Muscle of arm (tissue), 1 donor: ENCODE measurements at regions not wholly inside any gene's neighbourhood (a gene's known extent, or its start where the extent isn't known, plus 50 kb on each side); places are given as distances from the start of the nearest gene placed in this dataset.

Experiments used
- DNase-seq: peaks from one replicate; pipeline ENCODE4 v3.0.0-alpha.2; 2013

DNA sequence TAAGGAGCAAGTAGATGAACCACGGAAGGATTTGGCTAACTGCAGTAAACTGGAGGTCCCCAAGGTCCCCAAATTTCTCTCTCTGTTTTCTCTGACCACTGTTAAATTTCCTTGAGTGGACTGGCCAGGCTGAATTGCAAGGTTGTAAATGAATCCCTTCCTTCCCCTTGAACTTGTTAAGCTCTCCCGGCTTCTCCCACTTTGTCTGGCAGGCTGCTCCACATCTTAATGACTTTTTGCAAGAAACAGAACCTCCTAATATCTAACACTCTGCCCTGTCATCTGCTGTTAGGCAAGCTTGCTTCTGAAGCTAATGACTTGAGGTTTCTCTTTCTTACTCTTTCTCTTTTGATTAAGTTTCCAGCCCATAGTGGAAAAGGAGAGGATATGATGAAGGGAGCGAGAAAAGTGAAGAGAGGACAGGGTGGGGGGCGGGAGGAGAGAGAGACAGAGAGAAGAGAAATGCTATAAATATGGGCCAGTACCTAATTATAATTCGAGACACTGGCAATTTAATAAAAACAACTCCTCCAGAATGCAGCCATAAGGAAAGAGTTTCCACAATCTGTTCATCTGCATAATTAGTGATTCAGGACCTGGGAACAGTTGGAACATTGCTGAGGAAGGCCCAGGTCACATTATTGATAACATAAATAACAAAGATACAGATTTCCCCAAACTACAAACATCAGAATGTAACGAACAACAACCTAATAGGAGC lies 437.3 kb upstream of the MPDZ start:
- DNase-seq = no peak

DNA sequence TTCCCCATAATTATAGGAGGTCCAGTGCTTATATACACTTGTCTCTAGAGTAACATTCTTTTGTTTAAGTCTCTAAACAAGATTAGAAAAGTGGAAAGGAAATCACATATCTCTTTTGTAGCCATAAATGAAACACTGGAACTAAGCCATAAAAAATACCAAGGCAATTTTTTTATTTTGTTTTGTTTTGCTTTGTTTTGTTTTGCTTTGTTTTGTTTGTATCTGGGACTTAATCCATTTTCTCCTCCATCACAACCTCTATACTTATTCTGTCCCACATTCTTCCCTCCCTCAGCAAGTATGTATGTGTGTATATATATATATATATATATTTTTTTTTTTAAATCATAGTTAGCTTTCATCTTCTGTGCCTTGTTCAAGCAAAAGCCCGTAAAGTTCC lies 436.6 kb upstream of the MPDZ start:
- no peak for DNase-seq

DNA sequence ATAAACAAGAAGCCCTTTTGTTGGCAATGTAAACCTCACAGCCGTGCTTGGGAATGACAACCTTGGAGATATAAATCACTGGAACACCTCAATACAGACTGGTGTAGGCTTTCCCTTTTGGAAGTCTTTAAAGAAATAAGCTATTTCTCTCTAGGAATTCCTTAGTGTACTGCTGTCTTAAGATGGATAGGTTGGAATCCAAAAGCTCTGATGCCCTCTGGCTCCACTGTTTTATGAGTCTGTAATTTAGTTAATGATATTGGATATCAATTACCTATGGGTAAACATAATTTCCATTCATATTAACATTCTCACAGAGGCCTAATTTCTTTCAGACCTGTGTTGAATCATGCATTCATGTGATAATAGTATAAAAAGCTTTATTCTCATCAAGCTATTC lies 435.9 kb upstream of the MPDZ start:
- DNase-seq = no peak

GRCh38 chr9:13707612-13708576 lies 428.4 kb upstream of the MPDZ start:
- DNase-seq = no peak

GRCh38 chr9:13705918-13706317 lies 426.4 kb upstream of the MPDZ start:
- peak; percentile 83 for DNase-seq

DNA sequence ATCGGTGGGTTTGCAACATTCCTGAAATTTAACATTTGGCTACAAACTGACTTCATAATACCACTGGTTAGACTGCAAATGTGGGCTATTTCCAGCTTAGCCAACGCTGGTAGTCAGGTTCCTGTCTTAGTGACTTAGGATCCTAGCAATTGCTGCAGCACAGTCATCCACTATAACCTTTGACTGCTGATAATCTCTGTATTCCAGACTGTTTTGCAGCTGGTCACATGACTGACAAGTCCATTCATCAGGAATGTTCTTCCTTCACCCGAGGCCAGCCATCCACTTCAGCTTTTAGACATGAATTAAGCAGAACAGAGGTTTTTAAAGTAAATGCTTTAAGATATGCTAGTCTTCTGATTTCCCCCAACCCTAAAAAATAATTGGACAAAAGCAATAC lies 425.9 kb upstream of the MPDZ start:
- DNase-seq = no peak

DNA sequence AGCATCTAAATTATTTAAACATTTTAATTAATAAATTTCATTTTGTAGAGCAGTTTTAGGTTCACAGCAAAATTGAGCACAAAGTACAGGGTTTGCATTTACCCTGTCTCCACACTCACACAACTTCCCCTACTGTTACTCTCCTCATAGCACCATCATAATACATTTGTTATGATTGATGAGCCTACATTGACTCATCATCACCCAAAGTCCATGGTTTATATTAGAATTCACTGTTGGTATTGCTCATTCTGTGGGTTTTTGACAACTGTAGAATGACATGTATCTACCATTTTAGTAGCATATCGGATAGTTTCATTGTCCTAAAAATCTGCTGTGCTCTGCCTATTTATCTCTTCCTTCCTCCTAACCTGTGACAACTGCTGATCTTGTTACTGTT lies 411.1 kb upstream of the MPDZ start:
- DNase-seq = no peak

DNA sequence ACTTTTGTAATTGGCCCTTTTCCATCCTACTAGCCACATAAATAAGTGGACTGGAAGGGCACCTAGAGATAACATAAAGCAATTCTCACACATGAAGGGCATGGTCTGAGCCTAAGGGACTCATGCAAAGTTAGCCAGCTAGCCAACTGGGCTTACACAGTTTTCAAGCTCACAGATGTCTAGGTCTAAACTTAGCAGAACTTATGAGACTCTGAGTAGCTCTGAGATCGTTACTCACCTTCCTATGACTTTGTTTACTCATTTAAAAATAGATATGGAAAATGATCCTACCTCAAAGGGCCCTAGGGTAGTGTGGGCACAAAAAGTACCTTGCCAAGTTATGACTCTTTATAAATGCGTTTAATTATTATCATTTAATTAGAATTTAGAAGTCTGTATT lies 410.4 kb upstream of the MPDZ start:
- DNase-seq = no peak

GRCh38 chr9:13688990-13689600 lies 409.6 kb upstream of the MPDZ start:
- DNase-seq = no peak

GRCh38 chr9:13688223-13688989 lies 408.9 kb upstream of the MPDZ start:
- DNase-seq = no peak

GRCh38 chr9:13684656-13685055 lies 405.2 kb upstream of the MPDZ start:
- DNase-seq = no peak

GRCh38 chr9:13677801-13678200 lies 398.3 kb upstream of the MPDZ start:
- DNase-seq = no peak

- no peak for DNase-seq
Measured at GRCh38 chr9:13675638-13676000, 396.1 kb upstream of the MPDZ start.

DNA sequence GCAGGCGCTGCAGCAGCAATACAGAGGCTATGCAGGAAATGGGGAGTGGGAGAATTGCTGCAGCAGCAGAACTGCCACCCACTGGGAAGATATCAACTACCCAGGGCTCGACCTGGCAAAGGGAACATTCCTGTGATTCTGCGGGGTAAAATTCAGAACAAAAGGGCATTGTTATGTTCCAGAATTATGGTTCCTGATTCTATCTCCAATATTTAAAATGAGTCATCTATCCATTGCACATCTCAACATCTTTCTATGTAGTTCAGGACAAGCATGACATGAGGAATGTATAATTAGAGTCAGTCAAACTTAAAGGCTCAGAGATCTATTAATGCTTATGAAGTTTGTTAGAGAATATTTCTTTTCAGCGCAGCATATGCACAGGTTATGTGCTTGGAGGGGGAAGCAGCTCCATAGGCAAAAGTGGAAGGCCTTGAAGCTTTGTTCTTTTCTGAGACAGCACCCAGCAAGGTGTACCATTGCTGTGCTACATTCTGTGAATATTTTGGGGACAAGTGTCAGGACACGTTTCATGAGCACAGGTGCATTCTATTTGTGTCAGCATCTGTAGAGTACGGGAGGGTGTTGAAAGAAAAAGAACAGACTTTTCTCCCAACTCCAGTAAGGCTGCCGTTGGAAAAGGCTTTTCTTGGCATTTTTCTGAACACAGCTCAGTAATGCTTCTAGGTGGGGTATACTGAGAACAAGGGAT lies 395.6 kb upstream of the MPDZ start:
- no peak for DNase-seq

DNA sequence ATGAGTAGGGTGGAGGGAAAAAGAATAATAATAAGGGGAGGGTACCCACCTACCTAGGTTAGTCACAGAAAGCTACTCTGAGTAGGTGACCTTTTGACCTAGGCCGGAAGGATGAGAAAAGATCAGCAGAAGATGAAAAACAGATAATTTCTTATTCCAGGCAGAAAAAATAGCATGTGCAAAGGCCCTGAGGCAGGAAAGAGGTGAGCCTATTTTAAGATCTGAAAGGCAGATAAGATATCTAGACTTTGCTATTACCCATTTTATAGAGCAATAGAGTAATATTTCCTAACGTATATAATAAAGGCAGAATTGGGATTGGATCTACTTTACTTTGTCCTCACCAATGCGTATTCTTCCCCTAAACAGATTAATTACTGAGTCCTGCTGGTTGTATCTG lies 393.9 kb upstream of the MPDZ start:
- no peak for DNase-seq

DNA sequence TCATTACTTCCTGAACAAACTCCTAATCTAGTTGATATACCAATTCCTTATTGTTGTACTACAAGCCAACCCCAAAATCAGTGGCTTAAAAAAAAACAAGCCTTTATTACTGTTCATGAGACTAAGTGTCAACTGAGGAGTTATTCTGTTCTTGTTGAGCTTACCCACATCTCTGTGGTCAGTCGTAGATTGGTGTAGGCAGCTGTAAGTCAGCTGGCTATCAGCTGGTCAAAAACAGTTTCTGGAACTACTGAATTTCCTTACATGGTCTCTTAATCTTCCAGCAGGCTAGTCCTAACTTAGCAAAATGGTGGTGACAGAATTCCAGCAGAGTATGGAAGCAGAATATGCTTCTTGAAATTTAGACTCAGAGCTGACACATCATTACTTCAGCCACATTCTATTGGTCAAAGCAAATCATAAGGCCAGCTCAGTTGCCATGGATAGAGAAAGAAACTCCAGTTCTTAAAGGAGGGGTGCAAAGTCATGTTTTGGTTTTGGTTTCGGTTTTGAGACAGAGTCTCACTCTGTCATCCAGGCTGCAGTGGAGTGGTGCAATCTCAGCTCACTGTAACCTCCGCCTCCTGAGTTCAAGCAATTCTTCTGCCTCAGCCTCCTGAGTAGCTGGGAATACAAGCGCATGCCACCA lies 386.1 kb upstream of the MPDZ start:
- DNase-seq = no peak

- no peak for DNase-seq
Measured at GRCh38 chr9:13661014-13661413, 381.5 kb upstream of the MPDZ start.

DNA sequence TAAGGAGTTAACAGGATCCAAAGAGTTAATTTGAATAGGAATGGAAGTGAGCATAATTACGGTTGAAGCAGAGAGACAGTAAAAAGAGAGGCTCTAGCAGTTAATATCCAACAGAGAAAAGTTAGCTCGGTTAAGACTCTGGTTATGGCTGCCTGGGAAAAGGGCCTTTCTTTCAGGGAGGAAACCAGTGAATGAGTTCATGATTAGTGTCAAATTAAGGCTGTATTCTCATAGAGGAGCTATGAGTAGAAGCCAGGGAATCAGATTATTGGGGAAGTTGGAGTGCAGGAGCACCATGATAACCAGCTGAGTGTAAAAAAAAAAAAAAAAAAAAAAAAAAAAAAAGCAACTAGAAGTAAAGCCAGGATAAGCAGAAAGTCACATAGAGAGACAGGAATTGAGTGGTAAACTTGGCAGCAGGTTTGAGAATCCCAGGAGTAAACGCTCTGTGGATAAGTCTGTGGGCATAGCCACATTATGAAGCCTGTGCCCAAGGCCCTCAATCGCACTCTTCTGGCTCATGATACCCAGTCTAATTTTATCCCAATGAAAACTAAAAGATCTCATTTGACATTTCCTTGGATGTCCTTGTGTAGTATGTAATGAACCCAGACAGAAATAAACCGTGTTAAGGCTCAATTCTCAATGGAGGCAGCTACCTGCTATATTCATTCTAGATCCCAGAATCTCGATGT lies 372.6 kb upstream of the MPDZ start:
- no peak for DNase-seq

DNA sequence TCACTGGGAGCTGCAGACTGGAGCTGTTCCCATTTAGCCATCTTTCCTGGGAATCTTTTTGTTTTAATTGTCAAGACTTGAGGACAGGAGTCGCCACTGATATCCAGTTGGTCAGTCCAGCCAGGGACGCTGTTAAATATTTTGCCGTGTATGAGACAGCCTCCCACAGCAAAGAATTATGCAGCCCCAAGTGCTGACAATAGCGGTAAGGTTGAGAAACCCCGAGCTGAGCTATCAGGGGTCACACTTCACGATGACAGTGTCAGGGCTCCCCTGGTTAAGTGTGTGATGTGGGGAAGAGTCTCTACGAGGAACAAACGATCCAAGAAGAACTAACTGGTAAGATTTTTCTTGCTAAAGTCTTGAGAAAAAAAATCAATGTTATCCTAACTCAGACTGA lies 372.0 kb upstream of the MPDZ start:
- DNase-seq = no peak

- DNase-seq = no peak
Measured at GRCh38 chr9:13648676-13649075, 369.2 kb upstream of the MPDZ start.
